ENCODE measurements at regions not wholly inside any gene's neighbourhood (a gene's known extent, or its start where the extent isn't known, plus 50 kb on each side); places are given as distances from the start of the nearest gene placed in this dataset.

- TF ChIP-seq CTCF (IDR thresholded peaks at IDR 0.05; ENCODE audit: control extremely low read depth, extremely low read depth): no peak
- Histone ChIP-seq H3K27me3 (ENCODE audit: control insufficient read depth in 3 of 3, insufficient read depth in 3 of 3, low read length in 2 of 3) (no peaks in the 10 kb centered on the region), H3K27ac (ENCODE audit: low read depth in 1 of 2, low read length in 1 of 2) (no peak overlapping the region), H3K9me3 (ENCODE audit: control insufficient read depth in 4 of 4, insufficient read depth in 3 of 4, low read length in 3 of 4) (peaks cover 0 to 2% (median 0%) of the 10 kb centered on the region in 4 donors), H3K4me3 (no peak overlapping the region), H3K36me3 (ENCODE audit: control insufficient read depth in 4 of 4, insufficient read depth in 4 of 4, low read length in 4 of 4) (no peaks in the 10 kb centered on the region), H3K9ac (ENCODE audit: insufficient read depth in 1 of 2, low read length in 2 of 2) (no peak overlapping the region), H3K4me1 (ENCODE audit: control insufficient read depth in 5 of 5, insufficient read depth in 5 of 5, low read length in 5 of 5) (no peaks in the 10 kb centered on the region)
- DNase-seq: no peak
- ATAC-seq (ENCODE audit: insufficient read depth, low FRiP score): no peak
- WGBS, 2 donors: 90 to 93% methylated on average over 1 of the region's 1 CpG
These were observed 465.2 kb upstream of the RGMB start for GRCh38 chr5:98308231-98308630.

- no peak for ATAC-seq (ENCODE audit: insufficient read depth, low FRiP score)
- H3K27ac ChIP-seq (ENCODE audit: low read depth in 1 of 2, low read length in 1 of 2): no peak overlapping the region
- DNase-seq: no peak
- H3K4me1 ChIP-seq (ENCODE audit: control insufficient read depth in 5 of 5, insufficient read depth in 5 of 5, low read length in 5 of 5): no peaks in the 10 kb centered on the region
- no peaks in the 10 kb centered on the region for H3K27me3 ChIP-seq (ENCODE audit: control insufficient read depth in 3 of 3, insufficient read depth in 3 of 3, low read length in 2 of 3)
- H3K36me3 ChIP-seq (ENCODE audit: control insufficient read depth in 4 of 4, insufficient read depth in 4 of 4, low read length in 4 of 4): no peaks in the 10 kb centered on the region
- TF ChIP-seq CTCF (IDR thresholded peaks at IDR 0.05; ENCODE audit: control extremely low read depth, extremely low read depth): no peak
- peaks cover 0 to 2% (median 0%) of the 10 kb centered on the region in 4 donors for H3K9me3 ChIP-seq (ENCODE audit: control insufficient read depth in 4 of 4, insufficient read depth in 3 of 4, low read length in 3 of 4)
- H3K4me3 ChIP-seq: no peak overlapping the region
- 89 to 90% methylated on average over 4 of the region's 4 CpGs for WGBS, 2 donors
- no peak overlapping the region for H3K9ac ChIP-seq (ENCODE audit: insufficient read depth in 1 of 2, low read length in 2 of 2)
These were observed 464.5 kb upstream of the RGMB start for GRCh38 chr5:98308960-98309359.

- H3K4me1 ChIP-seq (ENCODE audit: control insufficient read depth in 5 of 5, insufficient read depth in 5 of 5, low read length in 5 of 5): no peaks in the 10 kb centered on the region
- DNase-seq (peak in 1 of 3 donors; percentile 5), ATAC-seq (ENCODE audit: insufficient read depth, low FRiP score) (no peak)
- no peak overlapping the region for H3K4me3 ChIP-seq
- TF ChIP-seq CTCF (IDR thresholded peaks at IDR 0.05; ENCODE audit: control extremely low read depth, extremely low read depth): no peak
- H3K36me3 ChIP-seq (ENCODE audit: control insufficient read depth in 4 of 4, insufficient read depth in 4 of 4, low read length in 4 of 4): no peaks in the 10 kb centered on the region
- no peak overlapping the region for H3K27ac ChIP-seq (ENCODE audit: low read depth in 1 of 2, low read length in 1 of 2)
- H3K9me3 ChIP-seq (ENCODE audit: control insufficient read depth in 4 of 4, insufficient read depth in 3 of 4, low read length in 3 of 4): peaks cover 0 to 3% (median under 1%) of the 10 kb centered on the region in 4 donors
- no peaks in the 10 kb centered on the region for H3K27me3 ChIP-seq (ENCODE audit: control insufficient read depth in 3 of 3, insufficient read depth in 3 of 3, low read length in 2 of 3)
- WGBS, 2 donors: 36 to 50% methylated on average over 7 of the region's 7 CpGs
- H3K9ac ChIP-seq (ENCODE audit: insufficient read depth in 1 of 2, low read length in 2 of 2): no peak overlapping the region
These were observed 463.5 kb upstream of the RGMB start for GRCh38 chr5:98309785-98310598.

Measured in lung (tissue), 11 donors.